G401.6 (cell line): ENCODE measurements at regions not wholly inside any gene's neighbourhood (a gene's known extent, or its start where the extent isn't known, plus 50 kb on each side); places are given as distances from the start of the nearest gene placed in this dataset.
"Not testable (repeated sequence)": the region's sequence is repeated elsewhere in the genome, so short reads cannot be mapped to it uniquely, and the experiment has no call there.

Experiments
- FAIRE-seq: peaks from 2 replicates; lab custom pipeline; 2012; peaks lifted over from hg19 to GRCh38; lab: Jason Lieb, UNC

- no peak for FAIRE-seq
These were observed 79.5 kb upstream of the RALGAPA2 start for GRCh38 chr20:20791664-20792568.

GRCh38 chr20:20788308-20788707 lies 75.9 kb upstream of the RALGAPA2 start:
- FAIRE-seq: no peak

- no peak for FAIRE-seq
These were observed 74.0 kb upstream of the RALGAPA2 start for GRCh38 chr20:20786428-20786827.

GRCh38 chr20:20785226-20785625 lies 72.8 kb upstream of the RALGAPA2 start:
- no peak for FAIRE-seq

- not testable (repeated sequence) for FAIRE-seq
These were observed 72.0 kb upstream of the RALGAPA2 start for GRCh38 chr20:20784450-20784849.

GRCh38 chr20:20783450-20783849 lies 71.0 kb upstream of the RALGAPA2 start:
- no peak for FAIRE-seq

- FAIRE-seq: no peak
These were observed 70.3 kb upstream of the RALGAPA2 start for GRCh38 chr20:20782755-20783154.

- no peak for FAIRE-seq
These were observed 69.8 kb upstream of the RALGAPA2 start for GRCh38 chr20:20782231-20782630.

- no peak for FAIRE-seq
These were observed 68.6 kb upstream of the RALGAPA2 start for GRCh38 chr20:20781029-20781428.

GRCh38 chr20:20780127-20780824 lies 67.8 kb upstream of the RALGAPA2 start:
- FAIRE-seq: no peak

- FAIRE-seq: no peak
These were observed 66.2 kb upstream of the RALGAPA2 start for GRCh38 chr20:20778676-20779075.

- FAIRE-seq: no peak
These were observed 60.1 kb upstream of the RALGAPA2 start for GRCh38 chr20:20772497-20773085.

GRCh38 chr20:20768202-20768815 lies 55.9 kb upstream of the RALGAPA2 start:
- no peak for FAIRE-seq

GRCh38 chr20:20765696-20766365 lies 53.4 kb upstream of the RALGAPA2 start:
- no peak for FAIRE-seq

- FAIRE-seq: no peak
These were observed 51.2 kb upstream of the RALGAPA2 start for GRCh38 chr20:20763650-20764049.
